ENCODE measurements at regions not wholly inside any gene's neighbourhood (a gene's known extent, or its start where the extent isn't known, plus 50 kb on each side); places are given as distances from the start of the nearest gene placed in this dataset.
"Not testable (repeated sequence)": the region's sequence is repeated elsewhere in the genome, so short reads cannot be mapped to it uniquely, and the experiment has no call there.

DNA sequence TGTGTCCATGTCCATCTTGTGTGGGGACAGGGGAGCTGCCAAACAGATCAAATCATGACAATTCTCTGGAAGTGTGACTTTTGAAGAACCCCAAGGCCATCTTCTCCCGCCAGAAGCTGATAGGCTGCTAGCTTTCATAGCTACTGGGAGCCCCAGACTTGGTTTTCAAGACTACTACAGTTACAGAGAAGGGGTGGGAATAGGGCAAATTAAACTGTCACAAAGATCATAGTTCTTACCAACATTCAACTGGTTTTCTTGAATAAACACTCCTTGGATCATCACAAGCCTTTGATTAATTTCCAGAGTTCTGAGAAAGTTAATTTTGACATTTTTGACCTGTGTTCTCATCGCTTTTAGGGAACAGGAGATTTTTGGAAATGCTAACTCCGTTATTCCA is 67.8 kb upstream of the FARP1 start:
- DNase-seq (ENCODE audit: low spot score), result no peak

DNA sequence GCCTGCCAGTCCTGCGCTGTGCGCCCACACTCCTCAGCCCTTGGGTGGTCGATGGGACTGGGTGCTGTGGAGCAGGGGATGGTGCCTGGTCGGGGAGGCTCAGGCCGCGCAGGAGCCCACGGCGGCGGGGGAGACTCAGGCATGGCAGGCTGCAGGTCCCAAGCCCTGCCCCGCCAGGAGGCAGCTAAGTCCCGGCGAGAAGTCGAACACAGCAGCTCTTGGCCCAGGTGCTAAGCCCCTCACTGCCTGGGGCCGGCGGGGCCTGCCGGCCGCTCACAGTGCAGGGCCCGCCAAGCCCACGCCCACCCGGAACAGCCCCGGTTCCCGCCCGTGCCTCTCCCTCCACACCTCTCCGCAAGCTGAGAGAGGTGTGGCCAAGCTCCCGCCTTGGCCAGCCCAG is 66.6 kb upstream of the FARP1 start:
- not testable (repeated sequence) for DNase-seq (ENCODE audit: low spot score)

DNA sequence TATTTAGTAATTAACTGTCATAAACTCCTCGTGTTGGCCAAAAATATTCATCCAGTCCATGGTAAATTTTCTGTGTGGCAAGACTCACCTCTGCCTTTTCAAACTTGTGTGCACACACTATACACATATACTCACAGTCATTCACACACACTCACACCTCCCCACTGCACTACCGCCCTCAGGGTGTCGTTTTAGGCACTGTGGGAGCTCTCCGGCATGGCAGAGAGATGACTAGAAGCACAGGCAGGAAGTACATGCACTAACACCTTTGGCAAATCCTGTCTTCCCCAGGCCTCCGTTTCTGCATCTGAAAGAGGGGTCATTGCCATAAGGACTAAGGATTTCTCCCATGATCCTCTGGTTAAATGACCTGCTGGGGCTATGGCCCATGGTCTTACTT is 62.6 kb upstream of the FARP1 start:
- DNase-seq (ENCODE audit: low spot score), result no peak

DNA sequence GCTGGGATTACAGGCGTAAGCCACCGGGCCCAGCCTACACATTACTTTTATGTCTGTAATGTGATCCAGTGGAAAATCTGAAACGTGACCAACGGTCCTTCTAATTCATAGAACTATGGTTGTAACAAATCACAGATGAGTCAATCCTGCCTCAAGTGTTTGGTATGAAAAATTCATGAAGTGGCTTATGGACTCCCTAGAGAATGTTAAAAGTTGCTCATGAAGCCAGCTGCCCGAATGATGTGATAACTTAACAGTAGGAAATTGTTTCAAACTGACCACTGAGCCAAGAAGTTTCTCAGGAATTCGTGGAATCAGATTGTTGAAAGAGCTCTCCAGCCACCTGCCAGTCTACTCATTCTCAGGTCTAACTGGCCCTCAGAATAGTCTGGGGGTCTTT is 59.4 kb upstream of the FARP1 start:
- DNase-seq (ENCODE audit: low spot score), result peak; percentile 87

DNA sequence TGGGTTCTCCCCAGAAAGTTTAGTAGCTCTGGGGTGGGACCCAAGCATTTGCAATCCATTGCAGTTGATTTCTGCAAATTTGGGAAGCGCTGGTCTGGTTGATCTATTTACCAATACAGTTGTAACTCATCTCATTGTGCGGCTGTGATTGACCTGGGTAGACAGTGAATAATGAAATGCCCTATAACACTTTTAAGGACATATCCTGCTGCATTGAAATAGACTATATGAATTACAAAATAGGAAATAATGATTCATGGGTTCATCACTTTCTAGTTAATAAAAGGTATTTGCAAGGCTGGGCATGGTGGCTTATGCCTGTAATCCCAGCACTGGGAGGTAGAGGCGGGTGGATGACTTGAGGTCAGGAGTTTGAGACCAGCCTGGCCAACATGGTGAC is 59.0 kb upstream of the FARP1 start:
- no peak for DNase-seq (ENCODE audit: low spot score)

DNA sequence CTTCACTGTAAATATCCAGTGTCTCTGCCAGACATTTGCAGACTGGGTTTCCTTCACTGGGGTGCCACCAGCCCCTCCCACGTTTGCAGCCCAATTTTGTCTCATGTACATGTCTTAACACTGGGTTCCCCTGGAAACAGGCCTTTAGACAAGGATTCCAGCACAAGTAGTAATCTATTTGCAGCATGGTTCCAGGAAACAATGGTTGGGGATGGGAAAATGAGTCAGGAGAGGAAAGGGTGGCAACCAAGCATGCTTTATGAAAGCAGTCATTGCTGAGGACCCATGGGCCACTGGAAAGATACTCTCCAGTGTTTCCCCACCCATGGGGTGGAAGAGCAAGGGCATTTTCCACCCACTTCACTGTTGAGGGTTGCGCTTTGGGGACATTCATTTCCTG is 53.6 kb upstream of the FARP1 start:
- peak; percentile 70 for DNase-seq (ENCODE audit: low spot score)

DNA sequence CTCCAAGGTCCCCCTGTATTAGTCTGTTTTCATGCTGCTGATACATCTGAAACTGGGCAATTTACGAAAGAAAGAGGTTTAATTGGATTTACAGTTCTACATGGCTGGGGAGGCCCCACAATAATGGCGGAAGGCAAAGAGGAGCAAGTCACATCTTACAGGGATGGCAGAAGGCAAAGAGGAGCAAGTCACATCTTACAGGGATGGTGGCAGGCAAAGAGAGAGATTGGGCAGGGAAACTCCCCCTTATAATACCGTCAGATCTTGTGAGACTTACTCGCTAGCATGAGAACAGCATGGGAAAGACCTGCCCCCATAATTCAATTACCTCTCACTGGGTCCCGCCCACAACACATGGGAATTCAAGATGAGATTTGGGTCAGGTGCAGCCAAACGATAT is 50.0 kb upstream of the FARP1 start:
- DNase-seq (ENCODE audit: low spot score), result no peak

Data from GM03348 (cell line).